OCI-M2 (cell line): ENCODE measurements at regions not wholly inside any gene's neighbourhood (a gene's known extent, or its start where the extent isn't known, plus 50 kb on each side); places are given as distances from the start of the nearest gene placed in this dataset.
"Not testable (repeated sequence)": the region's sequence is repeated elsewhere in the genome, so short reads cannot be mapped to it uniquely, and the experiment has no call there.

ENCODE experiments used
- DNase-seq: peaks from one replicate; lab custom pipeline; 2025; ENCODE audit not compliant: unreplicated experiment; lab: John Stamatoyannopoulos, UW

GRCh38 chr2:59174536-59175243, 933.6 kb upstream of the FANCL start:
- no peak for DNase-seq

DNA sequence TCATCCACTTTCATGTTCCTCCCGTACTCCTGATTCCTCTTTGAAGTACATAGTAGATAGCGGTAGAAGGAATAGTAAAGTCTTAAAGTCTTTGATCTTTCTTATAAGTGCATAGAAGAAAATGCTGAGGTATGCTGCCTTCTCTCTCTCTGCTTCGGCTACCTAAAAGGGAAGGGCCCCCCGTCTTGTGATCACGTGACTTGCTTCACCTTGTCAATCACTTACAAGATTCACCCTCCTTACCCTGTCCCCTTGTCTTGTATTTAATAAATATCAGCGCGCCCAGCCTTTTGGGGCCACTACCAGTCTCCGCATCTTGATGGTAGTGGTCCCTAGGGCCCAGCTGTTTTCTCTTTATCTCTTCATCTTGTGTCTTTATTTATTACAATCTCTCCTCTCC, 932.2 kb upstream of the FANCL start:
- no peak for DNase-seq

GRCh38 chr2:59171019-59171418, 929.9 kb upstream of the FANCL start:
- DNase-seq = no peak

- no peak for DNase-seq
Observed at GRCh38 chr2:59168766-59169165, 927.6 kb upstream of the FANCL start.

DNA sequence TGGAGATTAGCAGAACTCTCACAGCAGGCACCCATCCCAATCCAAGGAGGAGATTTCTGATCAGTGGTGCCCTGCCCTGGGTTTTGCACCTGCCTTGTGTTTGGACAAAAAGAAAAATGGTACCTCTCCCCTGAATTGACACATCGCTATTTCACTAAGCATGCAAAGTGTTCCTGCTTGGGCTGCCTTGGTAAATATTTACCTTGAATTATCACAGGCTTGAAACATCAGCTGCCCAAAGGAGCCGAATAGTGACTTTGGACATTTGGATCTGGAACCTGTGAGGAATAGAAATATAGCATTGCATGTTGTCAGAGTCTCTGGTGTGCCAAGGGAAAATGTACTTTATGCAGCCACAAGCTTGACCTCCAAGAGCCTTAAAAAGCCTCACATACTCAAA, 926.4 kb upstream of the FANCL start:
- DNase-seq = no peak

- DNase-seq = not testable (repeated sequence)
Observed at GRCh38 chr2:59157908-59158307, 916.8 kb upstream of the FANCL start.

DNA sequence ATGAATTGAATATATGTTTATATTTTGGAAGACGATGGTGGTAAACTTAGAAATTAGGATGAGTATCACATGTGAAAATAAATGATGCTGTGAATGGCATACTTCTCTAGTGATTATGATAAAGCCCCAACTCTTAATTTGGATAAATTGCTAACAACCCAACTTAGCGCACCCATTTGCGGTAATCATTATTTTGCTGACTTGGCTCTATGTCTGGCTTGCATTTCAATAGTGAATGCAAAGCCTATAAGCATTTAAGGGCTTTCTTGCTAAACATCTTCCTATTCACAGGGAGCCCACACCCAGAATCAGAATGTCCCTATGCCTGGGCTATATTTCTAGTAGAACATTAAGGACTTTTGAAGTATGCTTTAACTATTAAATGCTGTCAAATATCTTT, 910.7 kb upstream of the FANCL start:
- DNase-seq = no peak

DNA sequence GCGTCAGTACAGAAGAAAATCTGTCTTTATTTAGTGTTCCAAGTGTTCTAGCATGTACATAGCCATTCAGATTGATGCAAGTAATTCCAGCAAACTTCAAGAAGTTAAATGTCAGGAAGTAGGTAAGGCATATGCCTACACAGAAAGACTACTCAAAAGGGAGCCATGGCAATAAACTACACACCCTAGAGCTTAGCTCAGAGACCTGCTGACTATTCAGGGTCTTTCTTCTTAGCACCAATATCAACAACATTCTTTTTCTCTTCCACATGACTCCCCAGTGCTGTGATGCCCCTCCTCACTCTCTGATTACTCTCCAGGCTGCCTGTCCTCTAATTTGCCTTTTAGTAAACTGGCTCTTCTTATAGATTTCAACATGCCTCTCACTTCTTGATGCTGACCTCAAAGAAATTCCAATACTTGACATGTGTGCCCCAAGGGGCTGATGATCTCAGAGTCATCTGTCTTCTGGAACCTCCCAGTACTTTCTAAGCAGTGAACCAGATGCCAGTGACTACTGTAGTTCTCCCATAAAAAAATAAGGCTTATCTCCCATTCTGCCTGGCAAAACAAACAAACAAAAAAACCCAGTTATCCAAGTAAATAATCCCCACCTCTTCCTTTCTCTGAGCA, 909.2 kb upstream of the FANCL start:
- no peak for DNase-seq

DNA sequence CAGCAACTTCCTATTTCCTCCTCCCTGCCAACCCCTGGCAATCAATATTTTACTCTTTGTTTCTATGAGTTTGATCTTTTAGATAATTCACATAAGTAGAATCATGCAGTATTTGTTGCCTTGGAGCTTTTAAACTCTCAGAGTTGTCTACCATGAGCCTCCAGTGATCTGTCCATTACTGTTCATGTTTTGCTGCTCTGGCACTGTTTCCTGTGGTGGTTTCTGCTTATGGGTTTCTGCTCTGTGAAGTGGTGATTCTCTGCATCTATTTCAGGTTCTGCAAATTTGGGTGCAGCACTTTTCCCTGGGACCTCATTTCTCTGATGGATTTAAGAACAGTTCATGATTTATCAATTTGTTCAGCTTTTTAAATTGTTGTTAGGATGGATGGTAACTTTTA, 908.1 kb upstream of the FANCL start:
- DNase-seq = no peak

DNA sequence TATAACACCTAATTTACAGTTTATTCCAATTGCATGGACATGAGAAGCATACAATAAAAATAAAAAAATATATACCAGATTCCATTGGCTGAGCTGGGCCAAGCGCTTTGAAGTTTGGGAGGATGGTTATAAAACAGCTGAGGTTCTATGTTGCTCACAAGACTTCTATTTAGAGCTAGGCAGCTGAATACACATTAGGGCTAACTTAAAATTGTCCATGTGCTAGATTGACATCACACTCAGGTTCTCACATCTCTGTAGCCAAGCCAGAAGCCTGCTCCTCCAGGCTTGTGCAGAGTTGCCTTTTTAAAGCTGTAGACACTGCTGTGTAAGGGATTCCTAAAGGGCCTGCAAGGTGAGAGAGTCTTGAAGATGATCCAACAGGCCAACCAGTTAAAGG, 871.1 kb upstream of the FANCL start:
- DNase-seq = no peak

- DNase-seq = no peak
Observed at GRCh38 chr2:59096973-59097372, 855.8 kb upstream of the FANCL start.

DNA sequence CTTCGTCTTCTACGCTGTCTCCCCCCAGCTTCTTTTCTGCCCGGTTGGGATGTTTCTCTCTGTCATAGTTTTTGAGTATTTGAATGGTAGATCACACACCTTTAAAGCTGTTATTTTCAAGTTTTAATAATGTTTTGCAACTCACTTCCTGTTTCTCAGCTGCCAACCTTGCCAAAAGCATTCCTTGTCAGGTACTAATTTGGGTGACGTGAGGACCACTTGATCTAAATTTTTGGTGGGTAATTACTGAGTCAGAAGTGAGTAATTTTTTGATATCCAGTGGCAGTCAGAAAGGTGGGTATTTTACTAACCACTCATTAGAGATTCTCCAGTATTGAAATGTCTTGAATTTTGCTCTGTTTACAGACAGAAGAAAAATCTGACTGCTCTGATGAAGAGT, 852.4 kb upstream of the FANCL start:
- DNase-seq = no peak

GRCh38 chr2:59084326-59084725, 843.2 kb upstream of the FANCL start:
- DNase-seq = no peak

DNA sequence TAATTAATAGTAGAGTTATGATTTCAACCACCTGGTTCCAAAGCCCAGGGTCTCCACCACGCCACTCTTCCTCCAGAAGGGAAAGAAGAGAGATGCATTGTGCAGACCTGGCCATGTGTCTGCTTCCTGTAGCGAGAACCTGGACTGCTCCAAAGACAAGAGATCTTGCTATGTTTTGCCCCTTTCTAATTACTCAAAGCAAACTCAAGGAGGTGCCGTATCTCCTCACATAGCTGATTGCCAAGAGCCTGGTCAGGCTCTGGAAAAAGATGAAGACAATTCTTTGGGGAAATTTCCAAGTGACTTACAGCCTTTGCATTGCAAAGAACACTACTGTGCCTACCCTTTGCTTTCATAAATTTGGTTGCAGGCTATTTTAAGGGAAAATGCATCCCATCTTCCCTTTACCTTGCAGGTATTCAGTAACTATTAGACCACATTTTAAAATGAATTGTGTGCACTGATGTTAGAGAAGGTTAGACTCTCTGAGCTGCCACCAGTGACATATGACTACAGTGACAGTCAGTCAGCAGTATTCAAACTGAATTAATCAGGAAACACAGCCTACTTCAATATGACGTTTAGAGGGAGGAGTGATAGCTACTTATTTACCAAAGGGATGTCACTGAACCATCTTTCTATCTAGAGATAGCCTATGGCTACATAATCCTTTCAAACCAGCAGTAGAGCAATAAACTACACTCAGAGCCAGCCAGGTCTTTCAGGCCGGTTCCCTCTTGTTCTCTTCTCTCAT, 842.1 kb upstream of the FANCL start:
- no peak for DNase-seq

DNA sequence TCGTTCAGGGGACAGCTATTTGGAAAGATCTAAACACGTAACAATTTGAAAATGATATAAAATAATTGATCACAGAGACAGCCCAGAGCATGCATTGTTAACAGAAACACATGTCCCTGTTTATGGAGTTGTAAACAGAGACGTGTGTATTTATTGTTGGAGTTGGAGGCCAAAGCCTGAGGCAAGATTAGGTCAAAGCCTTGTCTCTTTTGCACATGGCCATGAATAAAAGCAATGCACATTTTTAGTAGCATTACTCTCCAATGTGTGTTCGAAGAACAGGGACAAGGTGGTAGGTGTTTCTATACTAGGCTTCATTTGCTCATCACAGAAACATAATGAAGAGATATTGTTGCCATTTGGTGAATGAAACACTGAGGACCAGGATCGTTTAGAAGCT, 841.5 kb upstream of the FANCL start:
- no peak for DNase-seq

DNA sequence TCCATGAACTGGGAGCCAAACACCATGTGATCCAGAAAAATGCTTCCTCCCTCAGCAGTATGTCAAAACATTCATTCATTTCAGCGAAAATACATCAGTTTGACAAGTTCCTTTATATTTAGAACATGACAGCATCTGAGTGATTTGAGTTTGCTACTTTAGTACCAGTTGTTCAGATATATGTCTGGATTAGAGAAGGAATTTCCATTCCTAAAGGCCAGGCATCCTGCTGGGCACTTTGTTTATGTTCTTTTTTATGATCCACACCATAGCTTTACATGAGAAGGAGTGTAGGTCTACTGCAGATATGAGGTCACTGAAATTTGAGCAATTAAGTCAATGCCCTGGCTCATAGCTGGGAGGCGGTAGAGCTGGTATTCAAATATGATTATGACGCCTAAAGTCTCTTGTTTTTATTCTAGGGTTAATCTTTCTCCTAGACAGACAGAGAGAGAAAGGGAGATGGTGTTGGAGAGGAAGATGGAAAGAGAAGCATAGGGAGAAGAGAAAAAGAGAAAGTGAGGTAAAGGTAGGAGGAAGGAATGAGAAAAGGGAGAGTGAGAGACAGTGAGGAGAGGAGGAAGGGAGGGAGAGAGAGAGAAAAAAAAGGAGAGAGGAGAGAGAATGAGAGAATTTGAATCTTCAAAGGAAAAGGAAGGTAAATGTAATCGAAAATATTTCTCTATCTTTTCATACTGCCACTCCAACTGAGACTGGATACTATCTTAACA, 839.5 kb upstream of the FANCL start:
- DNase-seq = no peak

DNA sequence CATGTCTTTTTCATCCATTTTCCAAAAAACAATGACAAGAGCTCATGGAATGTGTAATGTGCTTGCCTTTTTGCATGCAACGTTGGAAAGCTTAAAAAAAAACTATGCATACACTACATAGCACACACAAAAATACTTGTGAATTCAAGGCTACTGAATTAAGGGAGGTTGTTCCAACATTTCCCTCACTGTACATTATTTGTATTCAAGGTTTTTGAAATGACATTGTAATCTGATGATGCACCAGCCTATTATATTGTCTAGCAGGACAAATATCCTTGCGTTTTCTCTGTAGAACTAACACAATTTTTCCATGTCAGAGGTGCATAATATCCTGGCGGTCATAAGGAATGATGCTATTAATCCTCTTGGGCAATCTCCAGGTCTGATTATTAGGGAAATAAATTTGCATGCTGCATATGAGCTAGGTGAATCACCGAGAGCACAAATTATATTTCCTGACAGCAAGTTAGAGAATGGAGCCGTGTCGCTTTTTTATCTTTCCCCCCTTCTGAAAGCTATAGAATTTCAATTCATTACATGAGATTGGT, 836.9 kb upstream of the FANCL start:
- DNase-seq = no peak

DNA sequence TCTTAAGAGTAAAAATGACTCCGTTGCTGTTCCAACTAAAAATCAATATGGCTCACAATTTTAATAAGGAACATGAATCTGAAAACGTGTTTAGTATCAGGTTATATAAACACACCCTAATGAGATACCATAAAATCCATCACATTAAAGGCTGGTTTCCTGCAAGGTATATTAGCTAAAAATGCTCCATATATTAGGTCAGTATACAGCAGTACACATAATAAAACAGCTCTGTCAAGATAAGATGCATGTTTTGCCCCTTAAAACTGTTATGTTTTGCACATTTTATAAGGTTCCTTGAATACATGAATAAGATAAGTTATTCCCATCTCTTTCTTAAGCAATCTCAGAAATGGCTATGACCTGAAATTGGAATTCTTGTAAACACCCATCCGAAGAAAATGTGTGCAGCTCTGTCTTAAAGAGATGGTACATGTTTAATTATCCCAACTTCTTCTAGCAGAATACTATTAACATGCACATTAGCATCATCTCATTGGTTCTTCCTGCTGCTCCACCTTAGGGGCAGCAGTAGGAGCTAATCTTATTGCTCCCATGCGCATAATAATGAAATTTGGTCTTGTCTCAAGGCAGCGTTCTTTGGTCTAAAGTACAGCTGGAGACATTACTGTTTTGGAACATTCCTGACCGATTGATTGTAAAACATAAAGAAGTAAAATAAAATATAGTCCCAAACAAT, 836.1 kb upstream of the FANCL start:
- no peak for DNase-seq

DNA sequence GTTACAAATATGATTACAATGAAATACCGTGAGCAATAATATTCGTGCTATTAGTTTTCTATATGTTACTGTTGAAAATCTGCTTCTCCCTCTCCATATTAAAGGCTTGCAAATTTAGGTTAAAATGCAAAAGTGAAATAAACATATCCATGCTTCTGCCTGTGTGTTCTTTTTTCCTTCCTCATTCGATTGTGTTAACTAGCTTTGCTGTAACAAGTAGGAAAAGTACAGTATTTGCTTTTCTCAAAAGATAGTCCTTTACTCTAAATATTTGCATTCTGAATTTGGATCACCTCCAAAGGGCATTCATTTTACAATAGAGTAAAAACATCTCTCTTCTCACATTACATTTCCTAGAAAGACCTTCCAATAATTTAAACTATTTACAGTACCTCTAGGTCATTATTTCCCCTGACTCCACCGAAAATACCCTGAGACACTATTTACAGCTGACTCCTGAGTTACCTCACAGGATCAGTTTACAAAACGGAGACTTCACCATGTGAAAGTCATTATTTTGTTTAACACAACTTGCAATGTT, 835.0 kb upstream of the FANCL start:
- no peak for DNase-seq

- no peak for DNase-seq
Observed at GRCh38 chr2:59074071-59074470, 832.9 kb upstream of the FANCL start.
